GM18858 (cell line): ENCODE measurements at regions not wholly inside any gene's neighbourhood (a gene's known extent, or its start where the extent isn't known, plus 50 kb on each side); places are given as distances from the start of the nearest gene placed in this dataset.

ENCODE experiments used
- ATAC-seq: cut with Tn5 transposase; IDR thresholded peaks from one replicate; pipeline ENCODE4 v1.9.1; 2021; ENCODE audit not compliant: unreplicated experiment

DNA sequence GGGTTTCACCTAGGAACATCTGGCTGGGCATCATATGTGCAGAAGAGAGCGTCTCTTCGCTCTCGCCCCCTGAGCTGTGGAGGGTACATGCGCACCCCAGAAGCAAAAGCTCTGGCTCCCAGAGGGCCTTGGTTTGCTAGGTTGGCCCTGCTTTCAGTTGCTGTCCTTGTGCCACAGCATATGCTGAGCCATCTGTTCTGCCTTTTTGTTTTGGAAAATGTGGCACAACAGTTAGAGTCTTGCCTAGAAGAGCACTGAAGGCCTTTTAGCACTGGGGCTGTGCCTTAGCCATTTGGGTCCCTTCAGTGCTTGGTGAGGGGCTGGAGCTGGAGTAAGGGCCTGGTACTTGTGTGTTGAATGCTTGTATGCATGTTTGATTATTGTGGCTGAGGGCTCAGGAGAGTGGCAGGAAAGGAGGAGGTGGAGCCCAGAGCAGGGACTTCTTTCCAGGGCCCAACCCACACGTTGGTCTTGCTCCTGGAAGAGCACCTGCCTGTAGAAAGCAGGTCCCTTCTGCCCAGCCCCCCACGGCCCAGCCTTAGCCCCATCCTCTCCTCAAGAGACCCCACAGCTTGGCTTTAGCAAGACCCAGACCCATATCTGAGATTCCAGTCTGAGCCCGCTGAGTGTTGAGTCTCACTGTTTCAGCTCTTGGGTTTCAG lies 113.7 kb downstream of the SLC25A47 start:
- ATAC-seq = no peak

DNA sequence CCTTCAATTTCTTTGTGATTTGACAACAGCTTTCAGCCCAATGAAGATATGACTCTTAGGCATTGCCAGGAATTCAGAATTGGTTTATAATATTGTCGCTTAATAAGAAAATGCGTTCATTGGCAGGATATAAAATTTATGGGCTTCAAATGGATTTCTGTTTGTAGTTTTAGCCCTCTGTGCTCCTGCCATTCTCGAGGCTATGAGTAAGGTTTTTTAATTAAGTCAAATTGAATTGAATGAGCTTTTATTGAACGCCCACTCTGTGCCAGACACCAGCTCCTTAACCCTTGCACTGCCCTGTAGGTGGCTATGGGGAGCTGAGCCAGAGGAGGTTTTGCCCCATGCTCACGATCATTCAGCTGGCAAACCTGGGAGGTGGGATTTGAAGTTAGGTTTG lies 115.1 kb downstream of the SLC25A47 start:
- ATAC-seq = no peak

DNA sequence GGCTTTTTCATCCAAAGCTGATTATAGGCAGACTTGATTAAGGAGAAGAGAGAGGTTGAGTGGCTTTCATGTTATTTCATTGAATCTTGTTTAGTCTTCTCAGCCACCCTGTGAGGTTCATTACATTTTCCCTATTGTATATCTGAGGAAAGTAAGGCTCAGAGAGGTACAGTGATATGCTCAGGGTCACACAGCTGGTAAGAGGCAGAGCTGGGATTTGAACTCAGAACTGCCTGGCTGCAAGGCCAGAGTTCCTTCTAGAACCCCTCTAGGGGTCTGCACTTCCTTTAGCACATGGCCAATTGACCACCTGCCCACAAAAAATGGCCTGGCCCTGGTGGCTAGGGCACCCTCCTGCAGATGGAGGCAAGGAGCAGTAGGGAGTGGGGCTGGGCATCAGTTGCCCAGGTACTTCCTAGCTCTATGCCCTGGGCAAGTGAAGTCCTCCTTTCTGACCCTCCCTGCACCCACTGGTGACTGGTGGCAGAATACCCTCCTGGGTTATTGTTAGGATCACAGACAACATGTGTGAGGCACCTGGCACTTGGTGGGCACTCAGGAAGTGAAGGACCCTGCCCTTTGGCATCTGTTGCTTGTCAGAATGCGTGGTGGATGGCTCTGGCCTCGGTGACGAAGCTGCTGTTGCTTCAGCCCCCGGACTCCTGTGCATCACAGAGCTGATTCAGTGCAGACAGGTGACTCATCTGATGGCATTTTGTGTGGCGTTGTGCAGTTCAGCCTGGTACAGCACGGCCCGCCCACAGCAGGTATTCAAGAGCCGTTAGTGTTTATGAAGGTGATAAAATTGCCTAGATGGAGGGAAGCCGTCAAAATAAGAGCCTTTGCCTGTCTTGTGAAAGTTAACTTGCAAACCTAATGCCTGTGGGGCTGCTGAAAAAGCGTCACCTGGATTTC lies 115.8 kb downstream of the SLC25A47 start:
- ATAC-seq = no peak

DNA sequence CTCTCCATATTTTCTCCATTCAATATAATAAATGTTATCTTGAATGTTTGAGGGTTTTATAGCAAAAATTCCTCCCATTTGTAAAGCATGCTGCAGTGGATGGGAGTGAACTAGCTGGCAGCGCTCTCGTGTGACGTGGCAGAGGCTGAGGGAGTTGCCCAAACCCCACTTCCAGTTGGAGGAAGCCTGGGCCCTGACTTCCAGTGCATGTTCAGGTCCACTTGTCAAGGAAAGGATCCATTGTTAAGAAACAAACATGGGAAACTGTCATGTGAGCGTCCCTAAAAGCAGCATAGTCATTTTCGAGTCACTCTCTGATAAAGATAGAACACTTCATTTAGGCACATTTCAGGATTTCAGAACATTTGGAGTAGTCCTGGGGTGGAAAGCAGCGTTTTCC lies 116.6 kb downstream of the SLC25A47 start:
- ATAC-seq = no peak

DNA sequence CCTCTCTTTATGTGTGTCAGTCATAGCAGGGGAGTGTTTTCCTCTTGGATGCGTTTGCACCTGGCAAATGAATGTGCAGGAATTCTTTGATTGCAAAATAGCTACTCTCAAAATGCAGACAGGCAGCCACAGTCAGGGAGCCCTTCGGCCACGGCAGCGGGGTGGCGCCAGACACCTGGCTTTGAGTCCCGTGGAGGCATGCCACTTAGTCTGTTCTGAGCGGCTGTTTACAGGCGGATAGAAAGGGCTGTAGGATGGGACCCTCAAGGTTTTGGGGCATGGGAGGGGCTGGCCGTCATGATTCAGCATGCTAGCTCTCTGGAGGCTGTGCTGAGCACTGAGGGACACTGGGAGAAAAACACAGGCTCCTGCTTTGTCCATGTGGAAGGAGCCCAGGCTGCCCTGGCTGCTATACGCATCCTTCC lies 117.1 kb downstream of the SLC25A47 start:
- ATAC-seq = no peak

DNA sequence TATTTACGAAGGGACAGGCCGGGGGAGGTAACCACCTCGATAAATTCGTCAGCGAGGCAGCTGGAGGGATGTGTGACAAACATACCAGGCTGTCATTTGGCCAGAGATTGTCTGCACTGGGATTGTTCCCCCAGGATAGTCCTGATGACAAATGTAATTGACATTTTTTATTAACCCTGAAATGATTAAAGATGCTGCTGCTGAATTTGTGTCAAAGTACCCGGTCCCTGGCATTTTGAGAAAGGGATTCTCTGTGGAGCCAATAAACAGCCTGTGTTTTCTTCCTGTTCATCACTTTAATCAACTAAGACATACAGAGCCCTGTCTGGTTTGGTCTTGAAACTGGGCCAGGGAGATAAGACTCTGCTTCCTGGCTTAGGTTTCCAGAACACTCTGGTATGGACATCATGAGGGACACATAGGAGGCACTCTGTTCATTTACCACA lies 117.6 kb downstream of the SLC25A47 start:
- ATAC-seq = no peak

DNA sequence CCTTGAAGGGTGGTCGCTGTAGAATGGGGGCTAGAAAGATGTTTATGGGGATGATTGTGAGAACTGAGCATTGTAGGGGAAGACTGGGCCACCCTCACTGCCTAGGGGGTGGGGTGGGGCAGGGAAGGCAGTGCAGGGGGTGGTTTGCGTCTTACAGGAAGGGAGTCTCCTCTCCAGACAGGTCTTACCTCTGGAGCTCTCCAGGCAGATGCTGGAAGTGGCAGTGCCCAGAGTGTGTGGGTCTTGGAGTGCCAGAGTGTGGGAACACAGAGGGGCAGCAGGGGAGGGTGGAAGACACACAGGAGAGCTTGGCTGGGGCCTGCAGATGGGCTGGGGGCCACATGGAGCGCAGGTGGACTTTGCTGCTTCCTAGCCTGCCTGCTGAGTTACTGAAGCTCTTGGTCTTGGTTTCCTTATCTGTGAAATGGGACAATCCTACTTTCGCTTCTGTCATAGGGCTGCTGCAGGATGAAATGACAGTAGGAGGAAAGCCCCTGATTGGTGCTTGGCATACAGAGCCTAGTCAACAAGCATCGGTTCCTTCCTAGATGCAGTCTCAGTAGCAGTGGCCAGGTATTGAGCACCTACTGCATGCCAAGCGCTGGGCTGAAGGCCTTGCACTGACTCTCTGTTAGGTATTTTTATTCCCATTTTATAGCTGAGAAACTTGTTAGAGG lies 118.3 kb downstream of the SLC25A47 start:
- no peak for ATAC-seq

DNA sequence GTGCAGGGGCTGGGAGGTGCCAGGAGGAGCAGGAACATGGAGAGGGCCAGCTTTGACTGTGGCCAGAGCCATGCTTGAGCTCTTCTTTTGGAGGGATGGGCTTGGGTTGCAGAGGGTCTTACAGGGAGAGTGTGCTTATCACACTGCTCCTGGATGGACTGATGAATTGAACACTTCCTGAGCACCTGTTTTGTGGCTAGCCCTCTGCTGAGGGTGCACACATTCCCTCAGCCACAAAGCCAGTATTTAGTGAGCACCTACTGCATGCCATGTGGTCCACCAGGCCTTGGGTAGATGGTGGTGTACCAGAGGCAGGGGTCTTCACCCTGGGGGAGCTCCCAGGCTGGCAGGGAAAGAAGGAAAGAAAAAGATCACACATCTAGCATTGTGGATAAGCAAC lies 118.9 kb downstream of the SLC25A47 start:
- ATAC-seq = no peak

DNA sequence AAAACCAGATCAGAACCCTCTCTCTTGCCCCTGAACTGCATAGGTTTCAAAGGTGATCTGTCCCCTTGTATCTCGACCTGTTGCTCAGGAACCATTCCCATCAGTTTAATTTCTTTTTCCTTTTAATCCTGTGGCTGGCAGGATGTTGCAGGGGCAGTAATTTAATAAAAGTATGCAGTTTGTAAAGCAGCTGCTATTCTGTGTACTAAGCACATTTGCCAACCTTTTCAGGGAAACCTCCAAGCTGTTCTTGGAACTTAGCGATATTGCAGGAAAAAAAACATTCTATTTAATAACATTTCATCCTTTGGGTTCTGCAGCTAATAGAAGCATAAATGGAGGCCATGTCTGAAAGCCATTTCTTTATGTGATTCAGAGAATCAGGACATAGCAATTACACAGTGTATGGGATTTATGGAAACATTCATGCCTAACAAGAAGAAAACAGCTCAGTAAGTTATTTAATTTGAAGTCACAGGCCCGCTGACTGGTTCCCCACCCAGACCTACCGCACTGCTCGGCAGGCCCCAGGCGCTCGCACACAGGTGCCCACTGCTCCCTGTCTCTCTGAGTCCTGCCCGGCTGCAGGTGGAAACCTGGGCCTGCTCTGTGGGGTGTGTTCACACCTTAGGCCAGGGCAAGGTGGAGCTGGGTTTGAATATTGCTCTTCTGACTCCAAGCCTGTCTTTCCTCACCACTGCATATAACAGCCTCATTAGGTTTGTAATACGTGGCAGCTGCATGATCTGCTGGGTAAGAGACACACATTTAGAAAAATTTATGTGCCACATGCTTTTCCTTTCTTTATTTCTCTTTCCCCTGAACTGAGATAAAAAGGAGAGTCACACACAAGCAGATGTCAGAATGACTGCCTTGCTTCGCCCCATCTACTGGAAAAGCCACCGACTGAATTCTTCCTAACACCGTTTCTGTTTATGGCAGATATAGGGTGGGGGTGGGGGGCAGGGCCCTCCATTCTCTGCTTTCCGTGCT lies 119.7 kb downstream of the SLC25A47 start:
- no peak for ATAC-seq

DNA sequence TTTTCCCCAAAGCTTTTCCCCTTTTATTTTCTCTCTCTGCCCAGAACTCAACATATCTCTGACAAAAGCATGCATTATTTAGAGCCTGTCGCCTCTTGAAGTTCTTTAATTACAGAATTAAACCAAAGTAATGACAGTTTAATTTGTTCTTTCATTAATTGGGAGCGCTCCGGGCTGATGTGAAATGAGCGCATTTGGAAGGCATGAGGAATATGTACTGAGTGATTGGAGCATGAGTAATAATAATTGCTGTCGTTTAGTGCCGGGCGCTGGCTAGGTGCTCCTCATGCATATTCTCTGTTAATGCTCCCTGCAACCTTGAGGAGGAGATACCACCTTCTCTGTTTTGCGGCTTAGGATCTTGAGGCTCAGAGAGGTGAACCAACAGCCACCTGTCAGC lies 120.5 kb downstream of the SLC25A47 start:
- no peak for ATAC-seq

DNA sequence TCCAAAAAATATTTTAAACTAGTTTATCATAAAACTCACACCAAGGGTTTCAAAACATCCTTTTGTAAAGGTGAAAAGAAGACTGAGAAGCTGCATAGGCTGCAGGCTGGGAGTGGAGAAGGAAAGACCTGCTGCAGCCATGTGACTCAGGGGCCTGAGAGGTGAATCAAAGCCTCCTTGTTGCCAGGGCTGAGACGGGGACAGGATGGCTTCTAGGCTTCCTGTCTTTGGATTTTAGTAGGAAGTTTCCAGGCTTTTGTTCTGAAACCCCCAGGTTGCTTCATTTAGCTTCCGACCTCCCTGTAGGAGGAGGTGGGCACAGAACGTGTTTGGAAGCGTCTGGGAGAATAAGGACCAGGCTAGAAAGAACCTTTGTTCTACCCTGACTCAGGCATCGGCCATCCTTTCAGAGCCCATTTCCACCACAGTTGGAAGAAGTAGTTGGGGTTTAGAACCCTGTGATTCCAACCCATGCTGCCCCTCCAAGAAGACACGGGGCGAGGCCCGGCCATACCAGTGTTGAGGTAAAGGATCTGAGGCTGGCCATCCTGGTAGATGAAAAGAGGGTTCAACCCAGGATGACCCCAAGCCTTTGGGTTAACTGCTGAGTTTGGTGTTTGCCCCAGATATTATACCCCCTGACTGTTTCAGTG lies 122.4 kb downstream of the SLC25A47 start:
- ATAC-seq = no peak

DNA sequence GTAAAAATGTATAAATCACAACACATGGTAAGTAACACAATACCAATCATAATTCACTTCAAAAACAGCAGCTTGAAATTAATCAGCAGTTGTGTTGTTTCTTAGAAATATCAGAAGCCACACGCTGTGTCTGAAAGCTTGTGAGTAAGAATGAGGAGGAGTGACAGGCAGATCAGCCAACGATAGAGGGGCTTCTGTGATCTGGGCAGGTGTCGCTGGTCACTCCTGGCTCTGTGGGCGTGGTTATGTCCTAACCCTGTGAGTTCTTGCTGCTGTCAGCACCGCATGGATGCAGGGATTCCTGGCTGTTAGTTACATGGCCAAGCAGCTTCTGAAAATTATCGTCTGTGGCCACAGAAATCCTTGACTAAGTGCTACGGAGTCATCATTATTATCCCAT lies 123.4 kb downstream of the SLC25A47 start:
- no peak for ATAC-seq

DNA sequence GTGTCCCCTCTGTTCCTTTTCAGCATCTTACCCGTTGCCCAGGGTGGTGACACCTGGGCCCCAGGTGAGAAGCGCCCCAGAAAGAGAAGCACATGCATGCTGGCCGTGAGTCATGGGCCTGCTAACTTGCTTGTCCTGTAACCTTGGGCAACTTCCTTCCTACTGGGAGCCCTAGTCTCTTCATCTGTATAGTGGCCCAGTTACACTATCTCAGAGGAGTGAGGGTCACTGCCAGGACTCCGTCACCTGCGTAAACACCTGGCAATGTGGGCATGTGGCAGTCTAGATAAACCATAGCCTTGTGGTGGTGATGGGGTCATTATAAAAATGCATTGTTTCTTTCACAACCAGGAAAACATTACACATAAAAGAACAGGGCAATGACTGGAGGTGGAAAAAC lies 125.2 kb downstream of the SLC25A47 start:
- no peak for ATAC-seq

DNA sequence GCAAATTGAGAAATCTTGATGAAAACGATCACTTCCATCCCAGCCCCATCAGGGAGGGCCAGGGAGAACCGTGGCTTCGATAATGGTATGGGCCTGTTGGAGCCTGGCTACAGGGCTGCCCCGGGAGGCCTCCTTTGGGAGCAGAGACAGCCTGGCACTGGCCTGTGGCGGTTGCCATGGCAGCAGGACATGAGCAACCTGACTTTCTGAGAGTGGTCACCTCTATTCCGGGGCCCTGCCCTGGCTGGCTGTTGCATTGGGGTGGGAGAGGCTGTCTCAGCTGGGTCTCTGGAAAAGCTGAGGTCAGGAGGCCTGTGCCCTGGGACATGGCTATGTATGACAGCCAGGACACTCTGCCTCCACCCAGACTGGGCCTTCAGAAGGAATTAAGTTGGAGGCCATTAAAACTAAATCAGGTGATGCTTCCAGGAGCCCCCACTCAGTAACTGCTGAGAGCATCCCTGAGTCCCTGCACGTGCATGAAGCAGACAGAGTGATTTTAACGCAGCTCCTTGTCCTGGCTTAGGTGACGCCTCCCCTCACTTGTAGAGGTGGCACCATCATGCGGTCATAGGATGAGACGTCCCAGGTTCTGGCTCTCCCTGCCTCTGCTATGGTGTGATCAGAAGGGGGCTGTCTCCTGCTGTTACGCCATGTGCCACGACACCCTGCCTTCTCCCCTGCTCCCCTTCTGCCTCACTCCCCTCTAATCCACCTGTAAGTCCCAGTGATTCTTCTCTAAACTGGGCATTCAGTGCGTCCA lies 126.3 kb downstream of the SLC25A47 start:
- ATAC-seq = no peak

DNA sequence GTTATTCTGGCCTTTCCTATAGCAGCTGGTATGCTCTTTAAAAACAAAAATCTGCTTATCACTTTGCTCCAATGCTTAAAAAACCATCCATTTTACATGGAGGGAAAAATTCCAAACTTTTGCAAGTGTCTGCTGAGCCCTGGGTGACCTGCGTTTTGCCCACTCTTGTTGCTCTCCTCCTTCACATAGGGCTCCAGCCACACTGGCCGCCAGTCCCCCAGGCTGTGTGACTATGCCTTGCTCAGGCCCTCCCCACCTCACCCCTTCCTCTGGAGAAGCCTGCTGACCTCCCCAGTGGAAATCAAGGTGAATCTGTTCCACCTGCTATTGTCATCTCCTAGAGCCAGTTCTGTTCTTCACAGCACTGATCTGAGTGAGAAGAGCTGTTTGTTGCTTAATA lies 126.9 kb downstream of the SLC25A47 start:
- no peak for ATAC-seq

DNA sequence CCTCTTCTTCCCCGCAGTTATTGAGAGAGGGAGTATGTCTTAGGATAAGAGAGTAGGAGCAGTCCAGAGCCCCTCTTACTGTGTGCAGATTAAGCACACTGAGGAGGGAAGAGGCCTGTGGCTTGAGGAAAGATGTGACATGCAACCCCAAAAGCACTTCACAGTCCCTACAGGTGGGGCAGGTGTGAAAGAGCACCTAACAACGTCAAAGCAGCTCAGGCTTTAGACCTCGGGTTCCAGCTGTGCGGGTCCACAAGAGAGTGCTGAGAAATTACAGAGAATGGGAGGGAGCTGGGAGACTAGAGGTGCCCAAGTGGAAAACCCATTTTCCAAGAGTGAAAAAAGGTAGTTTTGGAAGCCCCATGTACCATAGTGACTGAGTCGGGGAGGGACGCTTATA lies 127.6 kb downstream of the SLC25A47 start:
- no peak for ATAC-seq

DNA sequence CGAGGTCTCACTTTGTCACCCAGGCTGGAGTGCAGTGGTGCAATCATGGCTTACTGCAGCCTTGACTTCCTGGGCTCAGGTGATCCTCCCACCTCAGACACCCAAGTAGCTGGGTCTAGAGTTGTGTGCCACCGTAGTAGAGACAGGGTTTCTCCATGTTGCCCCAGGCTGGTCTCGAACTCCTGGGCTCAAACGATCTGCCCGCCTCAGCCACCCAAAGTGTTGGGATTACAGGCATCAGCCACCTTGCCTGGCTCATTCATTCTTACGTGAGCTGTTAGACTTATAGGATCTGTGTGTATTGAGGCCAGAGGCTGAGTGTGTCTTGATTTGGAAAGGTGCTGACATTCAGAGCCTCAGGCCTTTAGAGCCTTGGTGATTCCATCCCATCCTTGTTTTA lies 128.1 kb downstream of the SLC25A47 start:
- ATAC-seq = no peak

DNA sequence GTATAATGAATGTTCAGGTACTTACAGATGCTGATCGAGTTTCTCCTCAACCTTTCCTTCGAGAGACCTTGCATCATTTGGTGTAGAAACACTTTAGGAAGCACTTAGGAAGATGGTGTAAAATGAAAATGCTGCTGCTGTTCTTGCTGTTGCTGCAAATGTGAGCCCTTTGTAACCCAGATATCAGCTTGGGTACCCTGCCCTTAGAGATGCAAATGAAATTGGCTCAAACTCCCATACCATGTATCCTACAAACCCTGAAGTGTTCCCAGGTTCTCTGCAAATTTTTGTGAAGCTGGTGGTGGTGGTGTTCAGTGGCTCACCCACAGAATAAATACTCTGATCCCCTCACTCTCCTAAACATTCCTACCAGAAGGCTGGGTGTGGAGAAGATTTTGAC lies 130.8 kb downstream of the SLC25A47 start:
- no peak for ATAC-seq

DNA sequence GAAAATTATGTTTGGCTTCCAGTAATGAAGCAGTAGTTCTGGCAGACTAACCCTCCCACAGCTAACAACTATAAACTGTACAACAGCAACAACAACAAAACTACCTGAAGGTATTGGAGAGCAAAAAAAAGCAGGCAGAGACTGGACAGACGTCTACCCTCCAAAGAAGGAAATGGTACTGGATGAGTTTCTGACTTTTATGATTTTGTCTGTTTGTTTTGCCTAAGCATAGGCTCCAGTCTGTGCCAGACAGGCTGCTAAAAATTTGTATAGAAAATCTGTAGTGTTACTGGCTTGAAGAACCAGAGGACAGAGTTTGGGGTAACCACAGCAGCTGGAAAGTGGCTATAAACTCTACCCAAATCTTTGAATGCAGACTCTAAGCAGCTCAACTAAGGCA lies 131.3 kb downstream of the SLC25A47 start:
- no peak for ATAC-seq
